ENCODE measurements at regions not wholly inside any gene's neighbourhood (a gene's known extent, or its start where the extent isn't known, plus 50 kb on each side); places are given as distances from the start of the nearest gene placed in this dataset.

GRCh38 chr13:21868823-21869222 is 197.9 kb downstream of the FGF9 start:
- TF ChIP-seq CTCF (IDR thresholded peaks at IDR 0.05; ENCODE audit: low read depth, low read length) = no peak
- no peak overlapping the region for H3K4me3 ChIP-seq (ENCODE audit: low read depth, low read length)
- no peaks in the 10 kb centered on the region for H3K9me3 ChIP-seq (ENCODE audit: control insufficient read depth, insufficient read depth, low read length)
- ChIA-PET CTCF (no interaction called here), POLR2A (no interaction called here)
- no peaks in the 10 kb centered on the region for H3K27me3 ChIP-seq (ENCODE audit: control insufficient read depth, insufficient read depth, low read length)
- no peak for DNase-seq (ENCODE audit: low read depth, low spot score)
- no peak overlapping the region for H3K27ac ChIP-seq (ENCODE audit: low read depth, low read length)

GRCh38 chr13:21871382-21871781 is 200.5 kb downstream of the FGF9 start:
- Histone ChIP-seq H3K27ac (ENCODE audit: low read depth, low read length) (no peak overlapping the region), H3K4me3 (ENCODE audit: low read depth, low read length) (no peak overlapping the region), H3K9me3 (ENCODE audit: control insufficient read depth, insufficient read depth, low read length) (no peaks in the 10 kb centered on the region), H3K27me3 (ENCODE audit: control insufficient read depth, insufficient read depth, low read length) (no peaks in the 10 kb centered on the region)
- no peak for DNase-seq (ENCODE audit: low read depth, low spot score)
- TF ChIP-seq CTCF (IDR thresholded peaks at IDR 0.05; ENCODE audit: low read depth, low read length) = no peak
- CTCF ChIA-PET = no interaction called here
- POLR2A ChIA-PET = no interaction called here

GRCh38 chr13:21871919-21872318 is 201.0 kb downstream of the FGF9 start:
- Histone ChIP-seq H3K4me3 (ENCODE audit: low read depth, low read length) (no peak overlapping the region), H3K9me3 (ENCODE audit: control insufficient read depth, insufficient read depth, low read length) (no peaks in the 10 kb centered on the region), H3K27ac (ENCODE audit: low read depth, low read length) (no peak overlapping the region), H3K27me3 (ENCODE audit: control insufficient read depth, insufficient read depth, low read length) (no peaks in the 10 kb centered on the region)
- ChIA-PET CTCF (no interaction called here), POLR2A (no interaction called here)
- TF ChIP-seq CTCF (IDR thresholded peaks at IDR 0.05; ENCODE audit: low read depth, low read length) = no peak
- DNase-seq (ENCODE audit: low read depth, low spot score) = no peak

- ChIA-PET CTCF (no interaction called here), POLR2A (no interaction called here)
- Histone ChIP-seq H3K27me3 (ENCODE audit: control insufficient read depth, insufficient read depth, low read length) (no peaks in the 10 kb centered on the region), H3K27ac (ENCODE audit: low read depth, low read length) (no peak overlapping the region), H3K9me3 (ENCODE audit: control insufficient read depth, insufficient read depth, low read length) (no peaks in the 10 kb centered on the region), H3K4me3 (ENCODE audit: low read depth, low read length) (no peak overlapping the region)
- no peak for TF ChIP-seq CTCF (IDR thresholded peaks at IDR 0.05; ENCODE audit: low read depth, low read length)
- no peak for DNase-seq (ENCODE audit: low read depth, low spot score)
Observed at GRCh38 chr13:21872795-21873194, 201.9 kb downstream of the FGF9 start.

- TF ChIP-seq CTCF (IDR thresholded peaks at IDR 0.05; ENCODE audit: low read depth, low read length) = no peak
- H3K9me3 ChIP-seq (ENCODE audit: control insufficient read depth, insufficient read depth, low read length) = peaks cover 7% of the 10 kb centered on the region; the same call in 1 of the 2 replicates
- CTCF ChIA-PET = interaction anchor here (1.0 to 1.3 kb wide), 2 partner anchors 13 to 236 kb away, joined by 3 to 4 read pairs; no protein-coding TSS in a partner anchor
- no peak for DNase-seq (ENCODE audit: low read depth, low spot score)
- H3K27ac ChIP-seq (ENCODE audit: low read depth, low read length) = no peak overlapping the region
- no peaks in the 10 kb centered on the region for H3K27me3 ChIP-seq (ENCODE audit: control insufficient read depth, insufficient read depth, low read length)
- no peak overlapping the region for H3K4me3 ChIP-seq (ENCODE audit: low read depth, low read length)
- POLR2A ChIA-PET = no interaction called here
Observed at GRCh38 chr13:21875116-21875515, 204.2 kb downstream of the FGF9 start.

Measured in AG04450 (cell line).